Hepatocyte (in vitro differentiated cells): ENCODE measurements at regions not wholly inside any gene's neighbourhood (a gene's known extent, or its start where the extent isn't known, plus 50 kb on each side); places are given as distances from the start of the nearest gene placed in this dataset.

Experiments
- DNase-seq: peaks from one replicate; pipeline ENCODE4 v3.0.0-alpha.2; 2016; ENCODE audit warnings: low spot score
- H2AFZ ChIP-seq: fragments of 200-600 bp; sonication (generic); 2 replicates; pipeline ENCODE4 v1.6.0; 2016; ENCODE audit warnings: antibody characterized with exemption, mild to moderate bottlenecking
- H3K27ac ChIP-seq: fragments of 200-600 bp; sonication (generic); 2 replicates; pipeline ENCODE4 v1.5.1; 2016; ENCODE audit warnings: mild to moderate bottlenecking
- H3K27me3 ChIP-seq: fragments of 200-600 bp; sonication (generic); 2 replicates; pipeline ENCODE4 v1.6.1; 2016
- H3K36me3 ChIP-seq: fragments of 200-600 bp; sonication (generic); replicated peaks from 2 replicates; pipeline ENCODE4 v1.5.1; 2016; ENCODE audit warnings: low read depth; ENCODE audit not compliant: insufficient read depth
- H3K4me1 ChIP-seq: fragments of 200-600 bp; sonication (generic); 2 replicates; pipeline ENCODE4 v1.5.1; 2016; ENCODE audit warnings: mild to moderate bottlenecking, moderate library complexity; ENCODE audit not compliant: insufficient read depth
- H3K4me2 ChIP-seq: fragments of 200-600 bp; sonication (generic); 2 replicates; pipeline ENCODE4 v1.6.0; 2016
- H3K4me3 ChIP-seq: fragments of 200-600 bp; sonication (generic); 2 replicates; pipeline ENCODE4 v1.5.1; 2016; ENCODE audit warnings: mild to moderate bottlenecking
- H3K79me2 ChIP-seq: fragments of 200-600 bp; sonication (generic); 2 replicates; pipeline ENCODE4 v1.6.0; 2017; ENCODE audit warnings: mild to moderate bottlenecking
- H3K9me2 ChIP-seq: fragments of 200-600 bp; sonication (generic); replicated peaks from 2 replicates; pipeline ENCODE4 v1.6.0; 2017; ENCODE audit warnings: mild to moderate bottlenecking; ENCODE audit not compliant: insufficient read depth
- H3K9me3 ChIP-seq: fragments of 200-600 bp; sonication (generic); 2 replicates; pipeline ENCODE4 v1.5.1; 2016; ENCODE audit warnings: low read depth, mild to moderate bottlenecking
- H4K20me1 ChIP-seq: fragments of 200-600 bp; sonication (generic); 2 replicates; pipeline ENCODE4 v1.6.0; 2016; ENCODE audit warnings: mild to moderate bottlenecking; ENCODE audit not compliant: insufficient read depth, poor library complexity, severe bottlenecking
- EZH2 ChIP-seq: fragments of 200-600 bp; sonication (generic); IDR thresholded peaks from 2 replicates; pipeline ENCODE4 v1.6.1; 2016; ENCODE audit warnings: antibody characterized with exemption, mild to moderate bottlenecking, borderline replicate concordance
- EZH2phosphoT487 ChIP-seq: fragments of 200-600 bp; sonication (generic); IDR thresholded peaks from one replicate; pipeline ENCODE4 v1.6.1; 2018; ENCODE audit warnings: antibody characterized with exemption, mild to moderate bottlenecking, low read depth, moderate library complexity; ENCODE audit not compliant: unreplicated experiment, severe bottlenecking
- WGBS: methylation state at CpG from one replicate; pipeline ENCODE4 v1.1.6; 2016; ENCODE audit warnings: low lambda C conversion rate; ENCODE audit errors: missing lambda C conversion rate; 5-methylcytosine and 5-hydroxymethylcytosine counted together
- TF ChIP-seq, protein P1 (sequence below): fragments of 200-600 bp; sonication (generic); IDR thresholded peaks from 2 replicates; pipeline ENCODE4 v1.5.1; 2016; ENCODE audit warnings: antibody characterized with exemption, mild to moderate bottlenecking; ENCODE audit not compliant: poor library complexity

DNA sequence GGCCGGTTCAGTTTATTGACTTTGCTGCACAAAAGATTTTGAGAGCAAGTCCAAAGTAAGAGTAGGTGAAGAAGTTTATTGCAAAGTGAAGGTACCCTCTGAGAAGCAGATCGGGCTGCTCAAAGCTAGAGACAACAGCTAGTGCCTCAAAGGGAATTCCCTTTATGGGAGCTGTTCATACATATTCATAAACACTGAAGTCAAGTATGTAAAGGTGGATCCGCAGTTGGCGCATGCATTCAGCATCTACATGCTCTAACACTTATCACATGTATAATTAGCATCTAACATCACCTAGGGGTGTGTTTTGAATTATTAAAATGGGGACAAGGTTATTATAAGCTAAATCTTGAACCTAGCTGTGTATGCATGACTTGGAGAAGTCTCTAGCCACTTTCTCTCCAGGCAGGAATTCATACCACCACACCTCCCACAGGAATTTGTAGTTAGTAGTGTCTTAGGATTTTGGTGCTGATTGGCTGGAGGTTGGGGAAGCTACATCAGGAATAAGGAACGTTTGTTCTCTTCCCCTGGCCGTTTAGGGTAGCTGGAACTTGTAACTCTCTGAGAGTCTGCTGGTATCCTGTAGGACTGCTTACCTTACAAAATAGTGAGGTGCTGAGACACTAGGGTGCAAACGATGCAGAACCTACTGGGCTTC is 1633.9 kb downstream of the GRIK2 start:
- no peaks in the 10 kb centered on the region for H4K20me1 ChIP-seq
- no peaks in the 10 kb centered on the region for H3K27me3 ChIP-seq
- H3K4me3 ChIP-seq: no peak overlapping the region
- H3K4me1 ChIP-seq: no peaks in the 10 kb centered on the region
- no peaks in the 10 kb centered on the region for H3K9me2 ChIP-seq
- 73% methylated on average over 7 of the region's 7 CpGs for WGBS
- H2AFZ ChIP-seq: no peak overlapping the region
- no peaks in the 10 kb centered on the region for H3K9me3 ChIP-seq
- no peak for DNase-seq
- H3K79me2 ChIP-seq: no peaks in the 10 kb centered on the region
- TF ChIP-seq EZH2: no peak
- TF ChIP-seq, protein P1, sequence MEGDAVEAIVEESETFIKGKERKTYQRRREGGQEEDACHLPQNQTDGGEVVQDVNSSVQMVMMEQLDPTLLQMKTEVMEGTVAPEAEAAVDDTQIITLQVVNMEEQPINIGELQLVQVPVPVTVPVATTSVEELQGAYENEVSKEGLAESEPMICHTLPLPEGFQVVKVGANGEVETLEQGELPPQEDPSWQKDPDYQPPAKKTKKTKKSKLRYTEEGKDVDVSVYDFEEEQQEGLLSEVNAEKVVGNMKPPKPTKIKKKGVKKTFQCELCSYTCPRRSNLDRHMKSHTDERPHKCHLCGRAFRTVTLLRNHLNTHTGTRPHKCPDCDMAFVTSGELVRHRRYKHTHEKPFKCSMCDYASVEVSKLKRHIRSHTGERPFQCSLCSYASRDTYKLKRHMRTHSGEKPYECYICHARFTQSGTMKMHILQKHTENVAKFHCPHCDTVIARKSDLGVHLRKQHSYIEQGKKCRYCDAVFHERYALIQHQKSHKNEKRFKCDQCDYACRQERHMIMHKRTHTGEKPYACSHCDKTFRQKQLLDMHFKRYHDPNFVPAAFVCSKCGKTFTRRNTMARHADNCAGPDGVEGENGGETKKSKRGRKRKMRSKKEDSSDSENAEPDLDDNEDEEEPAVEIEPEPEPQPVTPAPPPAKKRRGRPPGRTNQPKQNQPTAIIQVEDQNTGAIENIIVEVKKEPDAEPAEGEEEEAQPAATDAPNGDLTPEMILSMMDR: no peak
- no peak for TF ChIP-seq EZH2phosphoT487
- no peak overlapping the region for H3K4me2 ChIP-seq
- no peaks in the 10 kb centered on the region for H3K36me3 ChIP-seq
- H3K27ac ChIP-seq: no peak overlapping the region

DNA sequence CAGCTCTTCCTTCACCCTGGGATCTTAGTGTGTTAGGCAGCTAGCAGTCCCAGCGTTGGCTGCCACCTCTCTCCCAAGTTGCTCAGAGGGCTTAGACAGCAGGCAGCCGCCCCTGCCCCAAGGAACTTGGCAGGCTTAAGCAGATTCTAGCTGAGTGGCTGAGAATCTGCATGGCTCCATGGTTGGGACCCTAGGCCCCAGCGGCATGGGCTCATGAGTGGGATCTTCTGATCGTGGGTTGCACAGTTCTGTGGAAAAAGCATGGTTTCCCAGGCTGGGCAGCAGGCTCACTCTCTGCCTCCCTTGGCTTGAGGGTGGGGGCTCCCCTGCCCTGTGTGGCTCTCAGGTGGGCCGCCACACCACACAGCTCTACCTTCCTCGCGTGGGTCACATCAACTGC is 1624.9 kb downstream of the GRIK2 start:
- no peak overlapping the region for H3K4me3 ChIP-seq
- H3K4me2 ChIP-seq: no peak overlapping the region
- no peak overlapping the region for H2AFZ ChIP-seq
- no peak for DNase-seq
- H4K20me1 ChIP-seq: no peaks in the 10 kb centered on the region
- TF ChIP-seq EZH2: no peak
- TF ChIP-seq EZH2phosphoT487: no peak
- TF ChIP-seq, protein P1: no peak
- H3K79me2 ChIP-seq: no peaks in the 10 kb centered on the region
- no peaks in the 10 kb centered on the region for H3K4me1 ChIP-seq
- H3K27ac ChIP-seq: no peak overlapping the region
- WGBS: 93% methylated on average over 7 of the region's 7 CpGs
- no peaks in the 10 kb centered on the region for H3K36me3 ChIP-seq
- H3K27me3 ChIP-seq: no peaks in the 10 kb centered on the region
- no peaks in the 10 kb centered on the region for H3K9me3 ChIP-seq
- H3K9me2 ChIP-seq: no peaks in the 10 kb centered on the region

DNA sequence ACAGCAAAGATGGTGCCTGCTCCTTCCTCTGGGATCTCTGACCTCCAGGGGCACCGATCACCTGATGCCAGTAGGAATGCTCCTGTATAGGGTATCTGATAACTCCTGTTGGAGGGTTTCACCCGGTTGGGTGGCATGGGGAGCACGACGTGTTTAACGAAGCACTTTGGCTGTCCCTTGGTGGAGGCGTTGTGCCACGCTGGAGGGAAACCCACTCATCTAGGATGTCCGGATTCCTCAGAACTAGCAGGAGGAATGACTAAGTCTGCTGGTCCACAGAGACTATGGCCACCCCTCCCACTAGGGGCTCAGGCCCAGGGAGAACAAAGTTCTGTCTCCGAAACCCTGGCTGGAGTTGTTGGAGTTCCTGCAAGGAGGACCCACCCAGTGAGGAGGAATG is 1624.4 kb downstream of the GRIK2 start:
- Histone ChIP-seq H3K4me1 (no peaks in the 10 kb centered on the region), H3K36me3 (no peaks in the 10 kb centered on the region), H4K20me1 (no peaks in the 10 kb centered on the region), H3K4me3 (no peak overlapping the region), H3K27ac (no peak overlapping the region), H3K4me2 (no peak overlapping the region), H3K79me2 (no peaks in the 10 kb centered on the region), H3K27me3 (no peaks in the 10 kb centered on the region), H3K9me3 (no peaks in the 10 kb centered on the region), H2AFZ (no peak overlapping the region), H3K9me2 (no peaks in the 10 kb centered on the region)
- TF ChIP-seq, protein P1: no peak
- TF ChIP-seq EZH2 (no peak), EZH2phosphoT487 (no peak)
- no peak for DNase-seq
- over 99% methylated on average over 9 of the region's 9 CpGs for WGBS

DNA sequence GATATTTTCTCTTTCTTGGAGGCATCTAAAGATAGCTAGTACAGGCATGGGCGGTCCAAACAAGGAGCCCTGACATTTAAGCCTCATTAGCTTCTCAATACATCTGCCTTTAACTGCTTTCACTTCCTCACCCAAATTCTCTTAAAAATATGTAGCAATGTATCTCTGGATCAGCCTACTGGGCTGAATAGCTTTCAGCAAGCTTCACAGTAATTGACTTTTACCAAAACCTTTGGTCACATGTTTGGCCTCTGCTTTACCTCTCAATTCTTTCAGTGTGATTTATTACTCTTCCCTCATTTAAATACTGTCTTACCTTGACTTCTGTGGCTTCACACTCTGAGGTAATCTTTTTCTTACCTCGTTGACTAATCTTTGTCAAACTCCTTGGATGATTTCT is 1618.1 kb downstream of the GRIK2 start:
- Histone ChIP-seq H3K4me3 (no peak overlapping the region), H3K36me3 (no peaks in the 10 kb centered on the region), H3K4me2 (no peak overlapping the region), H3K9me3 (no peaks in the 10 kb centered on the region), H4K20me1 (no peaks in the 10 kb centered on the region), H3K27me3 (no peaks in the 10 kb centered on the region), H2AFZ (no peak overlapping the region), H3K79me2 (no peaks in the 10 kb centered on the region), H3K9me2 (no peaks in the 10 kb centered on the region), H3K27ac (no peak overlapping the region), H3K4me1 (no peaks in the 10 kb centered on the region)
- WGBS: 53% methylated on average over 2 of the region's 2 CpGs
- DNase-seq: no peak
- TF ChIP-seq EZH2: no peak
- no peak for TF ChIP-seq EZH2phosphoT487
